H1 (cell line): ENCODE measurements at regions not wholly inside any gene's neighbourhood (a gene's known extent, or its start where the extent isn't known, plus 50 kb on each side); places are given as distances from the start of the nearest gene placed in this dataset.

Source experiments
- CTCF ChIA-PET: fragments of 300-600 bp; sonication (Branson Sonifier 250); formaldehyde crosslinking; loops from one replicate; lab custom pipeline; 2021; ENCODE audit not compliant: partially characterized antibody; lab: Charles Lee
- POLR2A ChIA-PET: fragments of 300-600 bp; sonication (Branson Sonifier 250); formaldehyde crosslinking; loops from one replicate; lab custom pipeline; 2021; ENCODE audit warnings: inconsistent platforms; ENCODE audit not compliant: partially characterized antibody; lab: Charles Lee
- DNase-seq, 2 experiments: peaks; one replicate each; pipeline versions ENCODE4 v3.0.0 to v3.0.0-alpha.2; 2010 to 2022; ENCODE audit warnings: low spot score in 2 of 2, low read depth in 1 of 2, mixed read lengths in 1 of 2
- FAIRE-seq: peaks from 2 replicates; lab custom pipeline; 2011; peaks lifted over from hg19 to GRCh38; lab: Jason Lieb, UNC
- H2AFZ ChIP-seq: 2 replicates; pipeline ENCODE4 v1.8.1; 2012; ENCODE audit warnings: low read length, inconsistent platforms
- H2AK5ac ChIP-seq: 2 replicates; pipeline ENCODE4 v1.6.1; 2013; ENCODE audit warnings: low read depth, low read length
- H2BK120ac ChIP-seq: replicated peaks from 2 replicates; pipeline ENCODE3; 2013; ENCODE audit warnings: low read depth, low read length, inconsistent platforms
- H2BK12ac ChIP-seq: 2 replicates; pipeline ENCODE4 v1.6.1; 2013; ENCODE audit warnings: low read depth, low read length
- H2BK15ac ChIP-seq: 2 replicates; pipeline ENCODE4 v1.6.1; 2013; ENCODE audit warnings: low read length
- H2BK20ac ChIP-seq: 2 replicates; pipeline ENCODE4 v1.6.1; 2013; ENCODE audit warnings: low read length
- H2BK5ac ChIP-seq: 2 replicates; pipeline ENCODE4 v1.6.1; 2013; ENCODE audit warnings: low read depth, low read length
- H3K14ac ChIP-seq: 2 replicates; pipeline ENCODE4 v1.6.1; 2013; ENCODE audit warnings: inconsistent platforms; ENCODE audit not compliant: insufficient read length
- H3K18ac ChIP-seq: 2 replicates; pipeline ENCODE4 v1.6.1; 2013; ENCODE audit warnings: low read length; ENCODE audit errors: extremely low read depth
- H3K23ac ChIP-seq: 2 replicates; pipeline ENCODE4 v1.6.1; 2013; ENCODE audit warnings: inconsistent platforms; ENCODE audit not compliant: insufficient read length
- H3K23me2 ChIP-seq: 2 replicates; pipeline ENCODE4 v1.6.1; 2013; ENCODE audit warnings: low read depth, low read length
- H3K27ac ChIP-seq: 2 replicates; pipeline ENCODE4 v1.6.1; 2011; ENCODE audit warnings: low read depth, low read length, inconsistent platforms
- H3K27me3 ChIP-seq, 4 experiments: replicated peaks in 1 of 4; 1 replicate in 1 of 4; 2 replicates in 3 of 4; pipeline versions ENCODE4 v1.6.1 to v1.8.1; 2011 to 2013; ENCODE audit warnings: low read length in 3 of 4, mild to moderate bottlenecking in 3 of 4, inconsistent platforms in 2 of 4, mixed read lengths in 2 of 4, moderate library complexity in 1 of 4; ENCODE audit not compliant: control insufficient read depth in 3 of 4, insufficient read depth in 3 of 4; ENCODE audit errors: extremely low read depth in 1 of 4
- H3K36me3 ChIP-seq, 4 experiments: 2 replicates each; pipeline versions ENCODE4 v1.6.1 to v1.8.1; 2011 to 2013; ENCODE audit warnings: mild to moderate bottlenecking in 4 of 4, low read length in 3 of 4, moderate library complexity in 2 of 4, control low read depth in 1 of 4, inconsistent platforms in 1 of 4; ENCODE audit not compliant: insufficient read depth in 4 of 4, control insufficient read depth in 2 of 4
- H3K4ac ChIP-seq: replicated peaks from 2 replicates; pipeline ENCODE3; 2013; ENCODE audit warnings: low read length, low read depth, mixed read lengths, inconsistent platforms; ENCODE audit not compliant: insufficient read length
- H3K4me1 ChIP-seq, 4 experiments: replicated peaks in 1 of 4; 1 replicate in 1 of 4; 2 replicates in 3 of 4; pipeline versions ENCODE4 v1.6.1 to v1.8.1; 2011 to 2013; ENCODE audit warnings: low read length in 3 of 4, inconsistent platforms in 2 of 4, mixed read lengths in 1 of 4; ENCODE audit not compliant: insufficient read depth in 4 of 4, control insufficient read depth in 3 of 4
- H3K4me2 ChIP-seq, 2 experiments: 2 replicates each; pipeline versions ENCODE4 v1.6.1 to v1.8.1; 2011 to 2013; ENCODE audit warnings: low read depth in 2 of 2, low read length in 2 of 2, control low read depth in 1 of 2, inconsistent platforms in 1 of 2, mild to moderate bottlenecking in 1 of 2; ENCODE audit not compliant: insufficient read depth in 1 of 2
- H3K4me3 ChIP-seq, 4 experiments: fragments of 200-600, 300-600 bp in 1 of 4; sonication (generic), shearing (Covaris generic), sonication (Bioruptor Twin) in 1 of 4; 2 replicates each; pipeline versions ENCODE4 v1.5.1 to v1.8.1; 2011 to 2016; ENCODE audit warnings: low read length in 4 of 4, low read depth in 3 of 4, control low read depth in 2 of 4, inconsistent platforms in 2 of 4, mild to moderate bottlenecking in 2 of 4, mixed read lengths in 1 of 4, moderate library complexity in 1 of 4; ENCODE audit not compliant: insufficient read depth in 2 of 4; ENCODE audit errors: extremely low read depth in 1 of 4
- H3K56ac ChIP-seq: replicated peaks from 2 replicates; pipeline ENCODE3; 2013; ENCODE audit warnings: low read depth, mild to moderate bottlenecking, mixed read lengths, low read length, inconsistent platforms; ENCODE audit not compliant: insufficient read length
- H3K79me1 ChIP-seq: 2 replicates; pipeline ENCODE4 v1.6.1; 2013; ENCODE audit warnings: low read depth, low read length, control low read depth
- H3K79me2 ChIP-seq, 2 experiments: 2 replicates each; pipeline versions ENCODE4 v1.6.1 to v1.8.1; 2012 to 2013; ENCODE audit warnings: low read length in 2 of 2, mild to moderate bottlenecking in 2 of 2, inconsistent platforms in 1 of 2; ENCODE audit not compliant: insufficient read depth in 2 of 2, control insufficient read depth in 1 of 2
- H3K9ac ChIP-seq, 4 experiments: replicated peaks in 1 of 4; 1 replicate in 1 of 4; 2 replicates in 3 of 4; pipeline versions ENCODE4 v1.6.1 to v1.8.1; 2011 to 2013; ENCODE audit warnings: low read depth in 3 of 4, low read length in 3 of 4, control low read depth in 2 of 4, mild to moderate bottlenecking in 2 of 4, moderate library complexity in 2 of 4, inconsistent platforms in 1 of 4; ENCODE audit errors: extremely low read depth in 1 of 4
- H3K9me3 ChIP-seq, 2 experiments: 2 replicates each; pipeline versions ENCODE4 v1.6.1 to v1.8.1; 2012 to 2013; ENCODE audit warnings: mild to moderate bottlenecking in 2 of 2, moderate library complexity in 2 of 2, control low read depth in 1 of 2, inconsistent platforms in 1 of 2, low read depth in 1 of 2, low read length in 1 of 2, mixed read lengths in 1 of 2; ENCODE audit not compliant: insufficient read depth in 2 of 2
- H4K20me1 ChIP-seq, 2 experiments: replicated peaks in 1 of 2; 2 replicates each; pipeline versions ENCODE3 to v1.8.1; 2011 to 2013; ENCODE audit warnings: inconsistent platforms in 2 of 2, low read length in 2 of 2, mild to moderate bottlenecking in 1 of 2; ENCODE audit not compliant: insufficient read depth in 2 of 2, control insufficient read depth in 1 of 2
- H4K5ac ChIP-seq: 2 replicates; pipeline ENCODE4 v1.6.1; 2013; ENCODE audit warnings: low read length, low read depth, mixed read lengths, inconsistent platforms; ENCODE audit not compliant: insufficient read length
- H4K8ac ChIP-seq: 2 replicates; pipeline ENCODE4 v1.8.0; 2013; ENCODE audit warnings: mild to moderate bottlenecking, moderate library complexity, low read length, inconsistent platforms; ENCODE audit not compliant: insufficient read depth; ENCODE audit errors: extremely low read depth
- H4K91ac ChIP-seq: replicated peaks from 2 replicates; pipeline ENCODE3; 2013; ENCODE audit warnings: low read length, mixed read lengths, inconsistent platforms; ENCODE audit not compliant: insufficient read length
- EP300 ChIP-seq, 2 experiments: IDR thresholded peaks; 1 replicate in 1 of 2; 2 replicates in 1 of 2; pipeline ENCODE4 v1.6.1; 2011 to 2012; ENCODE audit warnings: low read depth in 2 of 2, low read length in 2 of 2, mild to moderate bottlenecking in 2 of 2, borderline replicate concordance in 1 of 2, inconsistent platforms in 1 of 2, moderate library complexity in 1 of 2

GRCh38 chr2:138296365-138296764 lies 205.2 kb upstream of the SPOPL start:
- Histone ChIP-seq H3K18ac (no peak overlapping the region), H3K27ac (no peak overlapping the region), H3K4me2 (no peak overlapping the region), H3K14ac (no peak overlapping the region), H3K36me3 (no peaks in the 10 kb centered on the region), H2AFZ (no peak overlapping the region), H3K23me2 (no peaks in the 10 kb centered on the region), H3K9me3 (no peaks in the 10 kb centered on the region), H3K23ac (no peak overlapping the region), H2BK12ac (no peak overlapping the region), H2AK5ac (no peak overlapping the region), H2BK15ac (no peak overlapping the region), H3K56ac (no peak overlapping the region), H4K20me1 (no peaks in the 10 kb centered on the region), H3K4ac (no peak overlapping the region), H3K9ac (no peak overlapping the region), H2BK20ac (no peak overlapping the region), H3K79me2 (no peaks in the 10 kb centered on the region), H2BK5ac (no peak overlapping the region), H4K5ac (no peak overlapping the region), H2BK120ac (no peak overlapping the region), H3K27me3 (no peaks in the 10 kb centered on the region), H3K4me3 (no peak overlapping the region), H4K8ac (no peak overlapping the region), H4K91ac (no peak overlapping the region), H3K4me1 (peaks cover 0 to under 1% (median 0%) of the 10 kb centered on the region in 4 experiments; a peak in 1 of 7 replicates), H3K79me1 (no peaks in the 10 kb centered on the region)
- DNase-seq: no peak
- ChIA-PET POLR2A (no interaction called here), CTCF (interaction anchor here (1.6 kb wide), 1 partner anchor 26 kb away, joined by 3 read pairs; no protein-coding TSS in a partner anchor)
- FAIRE-seq: no peak
- TF ChIP-seq EP300 (IDR thresholded peaks at IDR 0.05; ENCODE audit: borderline replicate concordance in 1 of 2, low read depth in 2 of 2, low read length in 2 of 2): no peak
